IMR-90 (cell line): ENCODE measurements at regions not wholly inside any gene's neighbourhood (a gene's known extent, or its start where the extent isn't known, plus 50 kb on each side); places are given as distances from the start of the nearest gene placed in this dataset.

Experiments used
- CTCF ChIP-seq: conservative IDR thresholded peaks from 2 replicates; pipeline ENCODE4 v1.5.1; 2012; ENCODE audit warnings: mild to moderate bottlenecking, low read depth, low read length, improper control_type of control experiment
- POLR2A ChIP-seq: IDR thresholded peaks from 2 replicates; pipeline ENCODE4 v1.6.1; 2012; ENCODE audit warnings: mild to moderate bottlenecking, low read depth, low read length
- RFX5 ChIP-seq: IDR thresholded peaks from 2 replicates; pipeline ENCODE4 v1.8.0; 2012; ENCODE audit warnings: low read depth, mild to moderate bottlenecking, low read length, moderate library complexity

GRCh38 chr1:87913361-87913760, 584.7 kb downstream of the LMO4 start:
- no peak for TF ChIP-seq CTCF
- TF ChIP-seq POLR2A: no peak
- no peak for TF ChIP-seq RFX5
